Smooth muscle cell (in vitro differentiated cells): ENCODE measurements at regions not wholly inside any gene's neighbourhood (a gene's known extent, or its start where the extent isn't known, plus 50 kb on each side); places are given as distances from the start of the nearest gene placed in this dataset.

Experiments used
- DNase-seq: peaks from one replicate; lab custom pipeline; 2025; ENCODE audit not compliant: unreplicated experiment; lab: John Stamatoyannopoulos, UW
- H2AFZ ChIP-seq: fragments of 200-600 bp; sonication (generic); 2 replicates; pipeline ENCODE4 v1.6.0; 2016; ENCODE audit warnings: antibody characterized with exemption, low read depth, mild to moderate bottlenecking
- H3F3A ChIP-seq: fragments of 200-600 bp; sonication (generic); 2 replicates; pipeline ENCODE4 v1.6.0; 2017; ENCODE audit warnings: antibody characterized with exemption, low read depth
- H3K27ac ChIP-seq: fragments of 200-600 bp; sonication (generic); 2 replicates; pipeline ENCODE4 v1.5.1; 2016; ENCODE audit warnings: low read depth, mild to moderate bottlenecking
- H3K27me3 ChIP-seq: fragments of 200-600 bp; sonication (generic); 2 replicates; pipeline ENCODE4 v1.6.1; 2016; ENCODE audit warnings: low read depth, mild to moderate bottlenecking
- H3K36me3 ChIP-seq: fragments of 200-600 bp; sonication (generic); 2 replicates; pipeline ENCODE4 v1.5.1; 2016; ENCODE audit warnings: low read depth
- H3K4me1 ChIP-seq: fragments of 200-600 bp; sonication (generic); 2 replicates; pipeline ENCODE4 v1.5.1; 2016; ENCODE audit warnings: low read depth
- H3K4me2 ChIP-seq: fragments of 200-600 bp; sonication (generic); 2 replicates; pipeline ENCODE4 v1.6.0; 2016; ENCODE audit warnings: mild to moderate bottlenecking
- H3K4me3 ChIP-seq: fragments of 200-600 bp; sonication (generic); 2 replicates; pipeline ENCODE4 v1.5.1; 2016; ENCODE audit warnings: mild to moderate bottlenecking
- H3K79me2 ChIP-seq: fragments of 200-600 bp; sonication (generic); 2 replicates; pipeline ENCODE4 v1.6.0; 2016; ENCODE audit warnings: low read depth, mild to moderate bottlenecking
- H3K9ac ChIP-seq: fragments of 200-600 bp; sonication (generic); 2 replicates; pipeline ENCODE4 v1.6.0; 2016; ENCODE audit warnings: low read depth
- H3K9me3 ChIP-seq: fragments of 200-600 bp; sonication (generic); replicated peaks from 2 replicates; pipeline ENCODE4 v1.5.1; 2016; ENCODE audit warnings: low read depth
- H4K20me1 ChIP-seq: fragments of 200-600 bp; sonication (generic); 2 replicates; pipeline ENCODE4 v1.6.0; 2016; ENCODE audit warnings: low read depth
- CTCF ChIP-seq: fragments of 200-600 bp; sonication (generic); IDR thresholded peaks from 2 replicates; pipeline ENCODE4 v1.5.1; 2017; ENCODE audit warnings: borderline replicate concordance, mild to moderate bottlenecking, antibody characterized with exemption; ENCODE audit not compliant: insufficient read depth, poor library complexity, severe bottlenecking
- WGBS: methylation state at CpG from one replicate; pipeline ENCODE4 v1.1.7; 2016; ENCODE audit warnings: low lambda C conversion rate; 5-methylcytosine and 5-hydroxymethylcytosine counted together

GRCh38 chr16:66164581-66165247 is 201.8 kb upstream of the CDH5 start:
- no peak overlapping the region for H3K27ac ChIP-seq
- H3K9me3 ChIP-seq = no peaks in the 10 kb centered on the region
- H3K27me3 ChIP-seq = no peaks in the 10 kb centered on the region
- H3K79me2 ChIP-seq = no peaks in the 10 kb centered on the region
- no peaks in the 10 kb centered on the region for H4K20me1 ChIP-seq
- WGBS = 85% methylated on average over 7 of the region's 7 CpGs
- no peak overlapping the region for H3K4me2 ChIP-seq
- no peaks in the 10 kb centered on the region for H3K36me3 ChIP-seq
- no peaks in the 10 kb centered on the region for H3F3A ChIP-seq
- H3K4me1 ChIP-seq = peaks cover 3% of the 10 kb centered on the region
- TF ChIP-seq CTCF = no peak
- H3K4me3 ChIP-seq = no peak overlapping the region
- H3K9ac ChIP-seq = no peak overlapping the region
- no peak for DNase-seq
- H2AFZ ChIP-seq = no peak overlapping the region

- Histone ChIP-seq H3K4me1 (peaks cover 3% of the 10 kb centered on the region), H2AFZ (no peak overlapping the region), H3K9me3 (no peaks in the 10 kb centered on the region), H3K4me2 (no peak overlapping the region), H3K79me2 (no peaks in the 10 kb centered on the region), H3K36me3 (no peaks in the 10 kb centered on the region), H3F3A (no peaks in the 10 kb centered on the region), H3K27ac (no peak overlapping the region), H4K20me1 (no peaks in the 10 kb centered on the region), H3K27me3 (no peaks in the 10 kb centered on the region), H3K9ac (no peak overlapping the region), H3K4me3 (no peak overlapping the region)
- 96% methylated on average over 5 of the region's 5 CpGs for WGBS
- DNase-seq = no peak
- TF ChIP-seq CTCF = no peak
These were observed 203.7 kb upstream of the CDH5 start for GRCh38 chr16:66162821-66163220.

GRCh38 chr16:66161942-66162341 is 204.5 kb upstream of the CDH5 start:
- 95% methylated on average over 8 of the region's 8 CpGs for WGBS
- H3K79me2 ChIP-seq = no peaks in the 10 kb centered on the region
- H3K9ac ChIP-seq = no peak overlapping the region
- no peak for DNase-seq
- H3F3A ChIP-seq = no peaks in the 10 kb centered on the region
- no peaks in the 10 kb centered on the region for H3K27me3 ChIP-seq
- H3K4me2 ChIP-seq = no peak overlapping the region
- H3K36me3 ChIP-seq = no peaks in the 10 kb centered on the region
- no peak overlapping the region for H3K4me3 ChIP-seq
- no peaks in the 10 kb centered on the region for H3K9me3 ChIP-seq
- no peak overlapping the region for H2AFZ ChIP-seq
- H3K4me1 ChIP-seq = peaks cover 3% of the 10 kb centered on the region
- no peak overlapping the region for H3K27ac ChIP-seq
- no peak for TF ChIP-seq CTCF
- H4K20me1 ChIP-seq = no peaks in the 10 kb centered on the region

GRCh38 chr16:66161269-66161668 is 205.2 kb upstream of the CDH5 start:
- TF ChIP-seq CTCF = no peak

More at GRCh38 chr16:66161269-66161668, 205.2 kb upstream of the CDH5 start:
- no peaks in the 10 kb centered on the region for H4K20me1 ChIP-seq
- H3K4me2 ChIP-seq = no peak overlapping the region
- H2AFZ ChIP-seq = no peak overlapping the region
- WGBS = 59% methylated on average over 3 of the region's 3 CpGs
- H3F3A ChIP-seq = no peaks in the 10 kb centered on the region
- no peaks in the 10 kb centered on the region for H3K27me3 ChIP-seq
- no peaks in the 10 kb centered on the region for H3K36me3 ChIP-seq
- no peak overlapping the region for H3K9ac ChIP-seq
- H3K27ac ChIP-seq = no peak overlapping the region
- DNase-seq = no peak
- H3K4me3 ChIP-seq = no peak overlapping the region
- peaks cover 3% of the 10 kb centered on the region for H3K4me1 ChIP-seq
- H3K9me3 ChIP-seq = no peaks in the 10 kb centered on the region
- H3K79me2 ChIP-seq = no peaks in the 10 kb centered on the region
